ENCODE measurements at regions not wholly inside any gene's neighbourhood (a gene's known extent, or its start where the extent isn't known, plus 50 kb on each side); places are given as distances from the start of the nearest gene placed in this dataset.

GRCh38 chr6:144736763-144737162 is 451.6 kb downstream of the UTRN start:
- DNase-seq, result no peak

DNA sequence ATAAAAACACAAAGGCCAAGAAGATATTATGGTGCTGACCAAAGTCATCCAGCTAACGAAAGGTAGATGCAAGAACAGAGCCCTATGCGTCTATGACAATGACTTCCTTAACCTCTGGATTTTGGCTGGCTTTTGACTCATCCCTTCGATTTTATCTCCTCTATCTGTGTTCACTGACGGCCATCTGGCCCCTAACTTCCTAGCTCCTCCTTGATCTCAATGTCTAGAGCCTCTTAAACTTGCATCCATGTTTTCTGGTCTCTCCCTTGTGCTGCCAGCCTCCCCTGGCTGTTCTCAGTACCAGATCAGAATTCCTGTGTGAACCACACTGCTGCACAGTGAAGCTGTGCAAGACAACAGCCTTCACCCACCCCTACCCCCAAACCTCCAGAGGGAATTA is 452.9 kb downstream of the UTRN start:
- DNase-seq, result no peak

DNA sequence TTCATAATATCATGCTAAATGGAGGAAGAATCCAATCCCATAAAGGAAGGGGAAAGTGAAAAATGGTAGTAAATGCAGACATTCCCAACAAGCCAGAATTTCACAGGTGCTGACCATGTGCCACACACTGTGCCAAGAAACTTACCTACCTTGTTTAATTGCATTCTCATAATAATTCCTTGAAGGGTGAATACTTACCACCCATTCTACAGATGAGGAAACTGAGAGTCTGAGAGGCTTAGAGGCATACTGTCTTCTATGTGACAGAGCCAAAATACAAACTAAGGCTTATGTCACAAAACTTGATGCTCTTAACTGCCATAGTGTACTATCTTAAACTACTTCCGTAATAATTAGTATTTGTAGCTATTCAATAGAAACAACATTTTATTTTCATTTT is 454.7 kb downstream of the UTRN start:
- no peak for DNase-seq

GRCh38 chr6:144741659-144742058 is 456.5 kb downstream of the UTRN start:
- DNase-seq, result no peak

DNA sequence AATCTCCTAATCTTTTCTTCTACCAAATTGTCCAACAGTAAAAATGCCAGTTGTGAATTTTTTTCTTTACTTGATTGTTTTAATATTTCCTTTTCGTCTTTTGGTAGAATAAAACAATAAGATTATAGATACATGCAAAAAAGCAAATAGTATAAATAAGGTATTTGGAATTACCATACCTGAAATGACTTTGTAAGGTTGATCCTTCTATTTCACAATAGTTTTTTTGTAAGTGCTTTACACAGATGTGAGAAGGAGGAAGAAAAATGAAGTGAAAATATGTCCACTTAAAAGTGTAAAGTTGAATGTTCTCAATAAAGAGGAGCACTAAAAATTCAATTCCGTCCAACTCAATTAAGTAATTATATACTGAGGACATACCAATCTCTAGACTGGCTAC is 457.6 kb downstream of the UTRN start:
- DNase-seq, result no peak

DNA sequence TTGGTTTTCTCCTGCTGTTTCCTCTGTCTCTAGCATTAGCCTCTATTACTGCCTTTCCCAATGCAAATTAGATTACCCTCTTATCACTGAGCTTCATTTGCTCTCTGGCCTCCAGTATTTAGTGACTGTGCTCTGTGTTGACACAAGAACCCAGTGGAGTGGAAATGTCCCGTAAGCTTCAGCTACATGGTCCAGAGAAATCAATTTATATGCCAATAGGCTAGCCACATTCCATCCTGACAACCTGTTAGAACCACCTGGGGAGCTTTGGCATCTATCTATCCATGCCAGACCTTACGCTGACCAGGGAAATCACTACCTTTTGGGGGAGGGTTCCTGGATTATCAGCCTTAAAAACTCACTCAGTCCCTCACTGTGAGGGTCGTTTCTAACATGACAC is 459.6 kb downstream of the UTRN start:
- DNase-seq, result no peak

DNA sequence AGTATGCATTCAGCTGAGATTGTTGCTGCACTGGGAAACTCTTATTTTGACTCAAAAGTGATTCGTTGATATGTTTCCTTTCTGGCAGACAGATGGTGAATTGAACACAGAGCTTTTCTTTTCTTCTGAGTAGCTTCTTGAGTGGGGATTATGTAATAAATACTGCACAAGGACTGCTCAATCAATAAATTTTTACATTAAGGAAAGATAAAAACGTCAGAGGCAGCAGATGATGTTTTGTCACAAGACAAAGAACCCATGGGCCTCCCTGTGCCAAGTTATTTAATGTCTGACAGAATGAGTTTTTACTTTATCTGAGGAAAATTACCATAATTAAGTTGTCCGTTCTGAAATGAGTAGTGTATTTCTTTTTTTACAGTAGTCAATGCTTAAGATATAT is 460.3 kb downstream of the UTRN start:
- no peak for DNase-seq

DNA sequence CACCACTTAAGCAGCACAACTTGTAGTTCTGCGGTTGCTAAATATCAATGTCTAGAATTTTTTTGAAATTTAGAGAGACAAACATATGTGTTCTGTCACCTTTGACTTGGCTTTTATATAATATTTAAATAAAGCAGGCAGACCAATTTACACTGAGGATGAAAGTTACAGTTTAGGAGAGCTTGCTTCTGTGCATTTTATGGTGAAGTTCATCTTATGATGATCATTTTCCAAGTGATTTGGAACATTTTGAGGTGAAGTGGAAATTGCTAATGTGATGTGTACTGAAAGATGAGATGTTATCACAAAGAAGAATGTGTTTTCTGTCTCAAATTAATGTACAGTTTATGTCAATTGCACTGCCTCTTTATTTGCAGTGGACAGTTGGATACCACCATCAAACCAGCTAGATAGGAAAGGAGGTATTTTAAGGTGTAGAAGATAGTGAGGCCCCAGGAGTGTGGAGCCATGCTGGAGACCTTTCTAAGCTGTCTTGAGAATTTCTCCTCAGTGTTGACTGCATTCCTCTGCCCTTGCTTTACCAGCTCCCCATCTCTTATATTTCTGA is 461.9 kb downstream of the UTRN start:
- DNase-seq, result no peak

- no peak for DNase-seq
Measured at GRCh38 chr6:144749263-144749662, 464.1 kb downstream of the UTRN start.

GRCh38 chr6:144753023-144753705 is 468.0 kb downstream of the UTRN start:
- no peak for DNase-seq

DNA sequence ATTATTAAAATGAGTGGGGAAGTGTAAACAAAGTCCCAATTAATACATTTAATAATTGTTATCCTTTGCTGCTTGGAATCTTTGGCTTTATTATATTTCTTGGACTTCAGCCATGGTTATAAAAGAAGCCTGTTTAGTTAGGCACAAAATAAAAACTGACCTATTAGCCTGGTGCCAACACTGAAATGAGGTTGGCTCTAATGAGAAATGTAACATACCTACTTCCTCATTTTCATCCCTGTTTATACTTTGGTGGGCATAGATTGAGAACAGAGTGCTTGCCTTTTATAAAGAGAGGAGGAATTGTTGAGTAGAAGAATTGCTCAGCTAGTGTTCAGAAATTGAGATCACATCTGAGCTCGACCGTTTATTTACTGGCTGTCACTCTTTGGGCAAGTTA is 471.3 kb downstream of the UTRN start:
- no peak for DNase-seq

- DNase-seq, result no peak
Measured at GRCh38 chr6:144757299-144757698, 472.2 kb downstream of the UTRN start.

DNA sequence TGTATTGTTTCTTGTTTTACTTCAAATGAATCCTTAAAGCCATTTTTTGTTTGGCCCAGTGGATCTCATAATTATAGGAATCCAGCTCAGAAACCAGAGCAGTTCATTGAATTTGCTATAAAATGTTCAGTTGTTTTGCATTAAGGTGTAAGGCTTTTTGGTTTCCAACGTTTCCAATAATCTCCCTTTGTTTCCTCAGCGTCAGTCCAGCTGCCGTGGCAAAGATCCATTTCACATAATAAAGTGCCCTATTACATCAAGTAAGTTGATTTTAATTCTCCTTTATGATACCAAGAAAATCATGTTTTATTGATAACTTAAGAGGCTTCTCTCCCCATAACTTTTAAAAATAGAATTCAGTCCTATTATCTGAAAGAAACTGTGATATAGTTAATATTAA is 472.6 kb downstream of the UTRN start:
- DNase-seq, result no peak

DNA sequence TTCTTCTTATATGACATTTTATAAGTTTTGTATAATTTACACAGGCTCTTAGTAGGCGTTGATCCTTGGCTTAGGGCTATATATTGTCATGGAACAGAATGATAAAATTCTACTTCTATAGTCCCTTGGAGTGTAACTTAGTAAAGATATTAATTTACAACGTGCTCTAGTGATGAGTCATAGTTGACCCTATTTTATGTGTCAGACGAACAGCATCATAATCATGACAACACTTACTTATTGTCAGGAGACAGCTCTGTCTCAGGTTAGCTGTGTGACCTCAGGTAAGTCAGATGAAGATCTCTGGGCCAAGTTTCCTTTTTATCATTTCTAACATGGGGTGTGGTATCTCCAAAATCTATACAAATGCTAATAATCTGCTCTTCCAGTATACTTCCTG is 473.5 kb downstream of the UTRN start:
- DNase-seq, result no peak

- no peak for DNase-seq
Measured at GRCh38 chr6:144762469-144762868, 477.3 kb downstream of the UTRN start.

- DNase-seq, result no peak
Measured at GRCh38 chr6:144767051-144767450, 481.9 kb downstream of the UTRN start.

DNA sequence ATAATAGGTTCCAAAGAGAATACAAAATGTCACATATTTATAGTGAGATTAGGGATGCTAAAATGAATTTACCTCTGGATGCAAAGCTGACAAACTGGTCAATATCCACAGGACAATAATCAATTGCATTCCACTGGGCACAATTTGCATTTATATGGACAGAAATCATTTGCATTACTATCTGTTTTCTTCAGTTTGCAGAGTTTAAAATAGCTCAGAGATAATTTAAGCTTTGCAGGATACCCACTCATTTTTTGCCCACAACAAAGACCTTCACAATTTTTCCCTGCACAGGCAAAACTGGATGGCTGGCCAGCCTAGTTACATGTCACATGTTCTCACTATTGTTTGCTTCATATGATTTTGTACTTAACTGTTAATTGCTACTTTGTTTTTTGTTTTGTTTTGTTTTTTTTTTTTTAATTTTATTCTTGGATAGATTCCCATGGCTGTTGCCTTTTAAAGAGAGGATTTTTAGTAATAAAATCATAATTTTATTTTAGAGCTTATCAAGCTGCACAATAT is 483.5 kb downstream of the UTRN start:
- DNase-seq, result no peak

- no peak for DNase-seq
Measured at GRCh38 chr6:144769142-144769541, 484.0 kb downstream of the UTRN start.

DNA sequence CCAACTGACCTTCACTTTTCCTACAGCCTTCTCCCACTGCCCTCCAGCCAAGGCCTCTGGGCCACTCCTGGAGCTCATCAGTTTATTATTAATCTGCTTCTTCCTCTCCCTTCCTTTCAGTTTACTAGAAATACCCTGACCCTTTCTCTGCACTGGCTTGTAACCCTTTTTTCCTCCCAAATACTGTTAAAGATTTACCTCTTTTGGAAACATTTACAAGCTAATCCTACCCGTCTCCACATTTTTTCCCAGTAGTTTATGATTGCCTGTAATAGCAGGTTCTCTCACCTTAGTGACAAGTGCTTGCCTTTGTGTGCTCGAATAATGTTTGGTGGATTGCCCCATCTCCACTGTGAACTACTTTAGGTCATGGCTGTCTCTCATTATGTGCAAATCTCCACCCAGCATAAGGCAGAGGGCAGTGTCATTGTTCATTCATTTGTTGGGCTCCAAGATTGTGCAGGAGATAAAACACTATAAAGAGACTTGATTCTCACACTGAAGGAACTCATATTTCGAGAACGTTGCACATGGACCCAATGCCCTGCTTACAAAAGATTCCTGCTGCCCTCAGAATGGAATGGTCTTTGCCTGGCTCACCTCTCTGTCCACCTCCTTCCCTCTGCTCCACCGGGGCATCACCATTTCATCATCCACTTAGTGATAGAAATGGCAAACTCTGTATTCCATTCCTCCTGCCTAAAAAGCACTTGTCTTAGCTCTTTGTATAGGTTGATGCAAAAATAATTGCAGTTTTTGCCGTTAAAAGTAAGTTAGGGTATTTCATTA is 491.1 kb downstream of the UTRN start:
- DNase-seq, result no peak

DNA sequence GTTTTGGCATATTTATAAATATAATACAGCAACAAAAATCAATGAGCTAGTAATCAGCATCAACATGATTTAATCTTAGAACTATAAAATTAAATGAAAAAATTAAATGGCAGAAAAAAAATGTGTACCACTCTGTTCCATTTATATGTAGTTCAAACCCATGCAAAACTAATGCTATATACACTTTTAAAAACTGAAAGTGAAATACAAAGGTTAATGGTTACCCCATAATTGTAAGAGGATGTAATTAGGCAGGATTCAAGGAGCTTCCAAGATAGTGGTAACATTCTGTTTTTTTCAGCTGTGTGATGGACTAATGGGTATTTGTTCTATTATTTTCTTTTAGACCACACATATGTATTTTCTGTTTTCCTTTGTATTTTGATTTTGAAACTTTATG is 492.1 kb downstream of the UTRN start:
- DNase-seq, result no peak

GRCh38 chr6:144778056-144778455 is 492.9 kb downstream of the UTRN start:
- DNase-seq, result no peak

DNA sequence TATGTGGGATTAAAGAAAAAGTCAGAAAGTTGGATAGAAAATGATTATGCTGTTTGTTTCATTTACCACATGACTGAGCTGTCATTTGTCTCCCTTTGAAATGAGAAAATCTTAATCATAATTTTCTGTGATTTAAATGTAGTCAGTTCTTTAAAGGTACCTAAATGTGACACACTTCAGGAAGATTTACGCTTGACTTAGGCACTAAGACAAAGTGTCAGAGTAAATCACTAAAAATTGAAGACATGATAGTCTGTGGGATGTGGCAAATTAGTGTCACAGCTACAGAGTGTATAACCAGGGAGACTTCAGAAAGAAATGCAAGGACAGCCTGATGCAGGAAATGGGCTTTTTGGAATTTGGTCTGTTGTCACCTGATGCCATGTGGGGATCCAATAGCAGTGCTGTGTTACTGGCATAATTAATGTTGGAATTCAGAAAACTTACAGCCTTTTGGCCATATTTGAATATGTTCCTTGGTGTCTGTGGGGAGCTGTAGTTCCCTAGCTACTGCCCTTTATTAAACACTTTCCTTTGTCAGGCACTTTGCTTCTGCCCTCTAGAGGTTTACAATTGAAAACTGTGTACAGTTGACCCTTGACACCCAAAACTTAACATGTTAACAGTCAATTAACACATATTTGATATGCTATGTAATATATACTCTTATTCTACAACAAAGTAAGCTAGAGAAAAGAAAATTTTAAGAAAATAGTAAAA is 493.8 kb downstream of the UTRN start:
- DNase-seq, result no peak

DNA sequence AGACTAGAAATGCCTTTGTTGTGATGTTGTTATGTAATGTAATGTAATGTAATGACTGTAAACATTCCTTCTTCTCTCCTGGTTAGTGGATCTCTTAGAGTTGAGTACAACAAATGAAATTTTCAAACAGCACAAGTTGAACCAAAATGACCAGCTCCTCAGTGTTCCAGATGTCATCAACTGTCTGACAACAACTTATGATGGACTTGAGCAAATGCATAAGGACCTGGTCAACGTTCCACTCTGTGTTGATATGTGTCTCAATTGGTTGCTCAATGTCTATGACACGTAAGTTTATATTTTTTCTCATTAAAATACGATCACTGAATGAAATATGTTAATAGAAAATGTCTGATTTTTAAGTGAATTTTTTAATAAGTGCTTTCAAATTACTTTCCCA is 496.7 kb downstream of the UTRN start:
- no peak for DNase-seq

GRCh38 chr6:144782634-144783033 is 497.5 kb downstream of the UTRN start:
- no peak for DNase-seq

Data from activated CD4-positive, alpha-beta T cell treated with anti-CD3 and anti-CD28 coated beads for 4 hours (primary cell).